ENCODE measurements at regions not wholly inside any gene's neighbourhood (a gene's known extent, or its start where the extent isn't known, plus 50 kb on each side); places are given as distances from the start of the nearest gene placed in this dataset.

DNA sequence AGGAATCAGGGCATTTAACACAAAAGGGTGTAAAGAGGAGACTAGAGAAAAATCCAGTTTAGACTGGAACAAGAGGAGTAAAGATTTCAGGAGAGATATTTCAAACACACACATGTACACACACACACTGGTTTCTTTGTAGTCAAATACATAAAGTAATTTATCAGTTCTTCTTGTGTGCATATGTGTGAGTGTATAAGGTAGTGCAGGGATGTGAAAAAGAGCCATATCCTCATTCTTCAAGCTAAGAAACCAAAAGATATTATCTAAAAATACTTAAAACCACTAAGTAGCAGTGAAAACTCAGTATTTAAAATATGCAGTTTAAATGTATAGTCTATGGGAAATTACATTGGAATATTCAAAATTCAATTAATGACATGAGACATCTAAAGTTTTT, 52.5 kb upstream of the CARD18 start:
- H3K4me3 ChIP-seq (ENCODE audit: low read depth, low read length), result no peak overlapping the region

DNA sequence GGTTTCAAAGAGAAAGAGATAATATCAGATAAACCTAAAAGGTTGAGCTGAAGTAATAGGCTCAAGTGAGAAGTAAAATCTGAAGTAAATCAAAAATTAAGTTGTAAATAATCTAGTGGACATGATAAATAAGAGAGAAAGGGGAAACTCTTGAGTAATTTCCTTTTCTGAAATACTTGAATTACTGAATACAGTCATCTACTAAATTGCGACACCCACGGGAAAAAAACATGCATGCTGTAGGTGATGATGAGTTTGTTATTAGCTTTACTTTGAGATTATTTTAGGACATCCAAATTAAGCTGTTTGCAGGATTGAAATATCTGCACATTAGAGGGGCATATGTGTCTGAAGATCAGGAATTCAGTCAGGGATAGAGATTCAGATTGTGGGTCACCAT, 50.0 kb upstream of the CARD18 start:
- TF ChIP-seq KLF10 (tag by site-specific recombination; IDR thresholded peaks at IDR 0.05), result no peak
- no peak for TF ChIP-seq ZNF624 (tag by site-specific recombination; IDR thresholded peaks at IDR 0.05)
- TF ChIP-seq ZNF10 (tag by site-specific recombination; IDR thresholded peaks at IDR 0.05), result no peak
- no peak for TF ChIP-seq ZNF768 (tag by site-specific recombination; IDR thresholded peaks at IDR 0.05)
- TF ChIP-seq ZNF426 (tag by site-specific recombination; IDR thresholded peaks at IDR 0.05), result no peak
- TF ChIP-seq, protein P1, sequence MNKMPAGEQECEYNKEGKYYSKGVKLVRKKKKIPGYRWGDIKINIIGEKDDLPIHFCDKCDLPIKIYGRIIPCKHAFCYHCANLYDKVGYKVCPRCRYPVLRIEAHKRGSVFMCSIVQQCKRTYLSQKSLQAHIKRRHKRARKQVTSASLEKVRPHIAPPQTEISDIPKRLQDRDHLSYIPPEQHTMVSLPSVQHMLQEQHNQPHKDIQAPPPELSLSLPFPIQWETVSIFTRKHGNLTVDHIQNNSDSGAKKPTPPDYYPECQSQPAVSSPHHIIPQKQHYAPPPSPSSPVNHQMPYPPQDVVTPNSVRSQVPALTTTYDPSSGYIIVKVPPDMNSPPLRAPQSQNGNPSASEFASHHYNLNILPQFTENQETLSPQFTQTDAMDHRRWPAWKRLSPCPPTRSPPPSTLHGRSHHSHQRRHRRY (tag by site-specific recombination; IDR thresholded peaks at IDR 0.05), result no peak
- no peak for TF ChIP-seq ZNF626 (tag by site-specific recombination; IDR thresholded peaks at IDR 0.05)
- no peak for TF ChIP-seq ZNF521 (tag by site-specific recombination; IDR thresholded peaks at IDR 0.05)
- TF ChIP-seq, protein P2, sequence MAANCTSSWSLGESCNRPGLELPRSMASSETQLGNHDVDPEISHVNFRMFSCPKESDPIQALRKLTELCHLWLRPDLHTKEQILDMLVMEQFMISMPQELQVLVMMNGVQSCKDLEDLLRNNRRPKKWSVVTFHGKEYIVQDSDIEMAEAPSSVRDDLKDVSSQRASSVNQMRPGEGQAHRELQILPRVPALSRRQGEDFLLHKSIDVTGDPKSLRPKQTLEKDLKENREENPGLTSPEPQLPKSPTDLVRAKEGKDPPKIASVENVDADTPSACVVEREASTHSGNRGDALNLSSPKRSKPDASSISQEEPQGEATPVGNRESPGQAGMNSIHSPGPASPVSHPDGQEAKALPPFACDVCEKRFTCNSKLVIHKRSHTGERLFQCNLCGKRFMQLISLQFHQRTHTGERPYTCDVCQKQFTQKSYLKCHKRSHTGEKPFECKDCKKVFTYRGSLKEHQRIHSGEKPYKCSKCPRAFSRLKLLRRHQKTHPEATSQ (tag by site-specific recombination; IDR thresholded peaks at IDR 0.05), result no peak
- no peak for TF ChIP-seq SP3 (tag by site-specific recombination; IDR thresholded peaks at IDR 0.05)
- TF ChIP-seq, protein P3, sequence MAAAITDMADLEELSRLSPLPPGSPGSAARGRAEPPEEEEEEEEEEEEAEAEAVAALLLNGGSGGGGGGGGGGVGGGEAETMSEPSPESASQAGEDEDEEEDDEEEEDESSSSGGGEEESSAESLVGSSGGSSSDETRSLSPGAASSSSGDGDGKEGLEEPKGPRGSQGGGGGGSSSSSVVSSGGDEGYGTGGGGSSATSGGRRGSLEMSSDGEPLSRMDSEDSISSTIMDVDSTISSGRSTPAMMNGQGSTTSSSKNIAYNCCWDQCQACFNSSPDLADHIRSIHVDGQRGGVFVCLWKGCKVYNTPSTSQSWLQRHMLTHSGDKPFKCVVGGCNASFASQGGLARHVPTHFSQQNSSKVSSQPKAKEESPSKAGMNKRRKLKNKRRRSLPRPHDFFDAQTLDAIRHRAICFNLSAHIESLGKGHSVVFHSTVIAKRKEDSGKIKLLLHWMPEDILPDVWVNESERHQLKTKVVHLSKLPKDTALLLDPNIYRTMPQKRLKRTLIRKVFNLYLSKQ (tag by site-specific recombination; IDR thresholded peaks at IDR 0.05; ENCODE audit: borderline replicate concordance), result no peak
- no peak for TF ChIP-seq ZNF132 (tag by site-specific recombination; IDR thresholded peaks at IDR 0.05; ENCODE audit: borderline replicate concordance)
- no peak for TF ChIP-seq ZNF394 (tag by site-specific recombination; IDR thresholded peaks at IDR 0.05; ENCODE audit: borderline replicate concordance)
- no peak for TF ChIP-seq KLF9 (tag by site-specific recombination; IDR thresholded peaks at IDR 0.05; ENCODE audit: low read depth)
- no peak overlapping the region for H3K4me3 ChIP-seq (ENCODE audit: low read depth, low read length)
- H3K36me3 ChIP-seq (ENCODE audit: control insufficient read depth in 2 of 2, insufficient read depth in 1 of 2, low read length in 2 of 2), result no peaks in the 10 kb centered on the region
- ChIA-PET CTCF (no interaction called here), POLR2A (no interaction called here)
- H3K4me1 ChIP-seq (ENCODE audit: control insufficient read depth, insufficient read depth, low read length), result no peaks in the 10 kb centered on the region
- H3K27ac ChIP-seq (ENCODE audit: extremely low read depth, low read depth, low read length), result no peak overlapping the region
- no peaks in the 10 kb centered on the region for H3K9me3 ChIP-seq (ENCODE audit: control insufficient read depth, insufficient read depth, low read depth, low read length)

More for the DNA sequence above, 52.5 kb upstream of the CARD18 start:
- Histone ChIP-seq H3K9me3 (ENCODE audit: control insufficient read depth, insufficient read depth, low read depth, low read length) (no peaks in the 10 kb centered on the region), H3K27ac (ENCODE audit: extremely low read depth, low read depth, low read length) (no peak overlapping the region), H3K4me1 (ENCODE audit: control insufficient read depth, insufficient read depth, low read length) (no peaks in the 10 kb centered on the region), H3K36me3 (ENCODE audit: control insufficient read depth in 2 of 2, insufficient read depth in 1 of 2, low read length in 2 of 2) (no peaks in the 10 kb centered on the region)
- no peak for TF ChIP-seq ZNF837 (tag by site-specific recombination; IDR thresholded peaks at IDR 0.05)
- TF ChIP-seq OVOL3 (tag by site-specific recombination; IDR thresholded peaks at IDR 0.05), result no peak
- POLR2A ChIA-PET, result no interaction called here
- CTCF ChIA-PET, result no interaction called here
